ENCODE measurements at regions not wholly inside any gene's neighbourhood (a gene's known extent, or its start where the extent isn't known, plus 50 kb on each side); places are given as distances from the start of the nearest gene placed in this dataset.

GRCh38 chr4:116391020-116391419, 694.4 kb downstream of the TRAM1L1 start:
- TF ChIP-seq POLR2A (IDR thresholded peaks at IDR 0.05; ENCODE audit: low read depth, low read length) (no peak), POLR2AphosphoS5 (IDR thresholded peaks at IDR 0.05; ENCODE audit: low read depth, low read length) (no peak), TAF1 (IDR thresholded peaks at IDR 0.05; ENCODE audit: low read depth, low read length) (no peak)

Measured in GM12891 (cell line).